ENCODE measurements at regions not wholly inside any gene's neighbourhood (a gene's known extent, or its start where the extent isn't known, plus 50 kb on each side); places are given as distances from the start of the nearest gene placed in this dataset.

DNA sequence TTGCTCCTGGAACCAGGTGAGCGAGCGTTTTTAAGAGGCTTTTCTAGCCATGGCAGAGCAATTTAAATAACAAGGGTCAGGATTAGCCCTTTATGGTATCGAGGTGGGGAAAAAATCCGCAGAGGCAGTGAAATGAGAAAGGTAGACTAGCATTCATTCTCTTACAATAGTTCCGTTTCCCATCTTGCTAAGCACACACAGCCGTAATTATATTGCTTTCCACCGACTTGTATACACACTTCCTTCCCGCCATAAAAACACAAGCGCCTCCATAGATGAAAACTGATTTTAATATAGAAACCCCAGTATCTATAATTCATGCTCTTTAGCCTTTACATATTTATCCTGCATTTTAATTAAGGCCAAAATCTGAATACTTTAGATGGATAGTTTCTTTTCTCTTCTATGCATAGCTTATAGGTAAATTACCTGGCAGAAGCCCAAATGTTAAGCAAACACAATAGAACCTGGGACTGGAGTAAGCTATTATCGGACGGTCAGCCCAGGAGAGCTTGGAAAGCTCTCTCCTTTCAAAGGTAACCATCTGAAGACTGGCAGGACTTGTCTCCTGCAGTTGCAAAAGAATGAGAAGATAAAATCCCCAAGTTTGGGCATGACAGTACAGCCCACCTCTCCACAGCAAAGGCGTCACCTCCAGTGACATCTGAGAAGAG lies 90.9 kb upstream of the MC3R start:
- TF ChIP-seq, protein P1, sequence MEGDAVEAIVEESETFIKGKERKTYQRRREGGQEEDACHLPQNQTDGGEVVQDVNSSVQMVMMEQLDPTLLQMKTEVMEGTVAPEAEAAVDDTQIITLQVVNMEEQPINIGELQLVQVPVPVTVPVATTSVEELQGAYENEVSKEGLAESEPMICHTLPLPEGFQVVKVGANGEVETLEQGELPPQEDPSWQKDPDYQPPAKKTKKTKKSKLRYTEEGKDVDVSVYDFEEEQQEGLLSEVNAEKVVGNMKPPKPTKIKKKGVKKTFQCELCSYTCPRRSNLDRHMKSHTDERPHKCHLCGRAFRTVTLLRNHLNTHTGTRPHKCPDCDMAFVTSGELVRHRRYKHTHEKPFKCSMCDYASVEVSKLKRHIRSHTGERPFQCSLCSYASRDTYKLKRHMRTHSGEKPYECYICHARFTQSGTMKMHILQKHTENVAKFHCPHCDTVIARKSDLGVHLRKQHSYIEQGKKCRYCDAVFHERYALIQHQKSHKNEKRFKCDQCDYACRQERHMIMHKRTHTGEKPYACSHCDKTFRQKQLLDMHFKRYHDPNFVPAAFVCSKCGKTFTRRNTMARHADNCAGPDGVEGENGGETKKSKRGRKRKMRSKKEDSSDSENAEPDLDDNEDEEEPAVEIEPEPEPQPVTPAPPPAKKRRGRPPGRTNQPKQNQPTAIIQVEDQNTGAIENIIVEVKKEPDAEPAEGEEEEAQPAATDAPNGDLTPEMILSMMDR (IDR thresholded peaks at IDR 0.05) = no peak
- TF ChIP-seq POLR2A (IDR thresholded peaks at IDR 0.05) = no peak
